ENCODE measurements at regions not wholly inside any gene's neighbourhood (a gene's known extent, or its start where the extent isn't known, plus 50 kb on each side); places are given as distances from the start of the nearest gene placed in this dataset.
"Not testable (repeated sequence)": the region's sequence is repeated elsewhere in the genome, so short reads cannot be mapped to it uniquely, and the experiment has no call there.

DNA sequence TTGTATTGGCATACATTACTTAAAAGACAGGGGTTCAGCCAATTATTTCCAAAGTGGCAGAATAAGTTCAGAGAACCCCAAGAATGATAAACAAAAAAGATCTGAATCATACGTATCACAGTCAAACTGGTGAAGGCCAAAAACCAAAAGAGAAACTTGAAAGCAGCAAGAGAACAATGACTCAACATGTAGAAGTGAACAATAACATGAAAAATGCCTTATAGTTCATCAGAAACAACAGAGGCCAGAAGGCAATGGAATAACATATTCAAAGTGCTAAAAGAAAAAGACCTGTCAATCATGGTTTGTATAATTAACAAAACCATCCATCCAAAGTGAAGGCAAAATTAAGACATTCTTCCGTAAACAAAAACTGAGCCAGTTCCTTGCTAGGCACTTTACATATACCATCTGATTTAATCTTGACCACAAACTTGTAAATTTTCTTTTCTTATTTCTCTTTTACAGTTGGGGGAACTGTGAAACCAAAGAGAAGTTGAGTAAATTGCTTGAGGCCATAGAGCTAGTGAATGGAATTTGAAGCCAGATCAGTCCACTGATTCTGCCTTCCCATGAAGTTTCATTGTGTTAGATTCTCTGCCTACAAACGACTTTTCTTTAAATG is 232.1 kb upstream of the SEL1L start:
- no peak for DNase-seq

DNA sequence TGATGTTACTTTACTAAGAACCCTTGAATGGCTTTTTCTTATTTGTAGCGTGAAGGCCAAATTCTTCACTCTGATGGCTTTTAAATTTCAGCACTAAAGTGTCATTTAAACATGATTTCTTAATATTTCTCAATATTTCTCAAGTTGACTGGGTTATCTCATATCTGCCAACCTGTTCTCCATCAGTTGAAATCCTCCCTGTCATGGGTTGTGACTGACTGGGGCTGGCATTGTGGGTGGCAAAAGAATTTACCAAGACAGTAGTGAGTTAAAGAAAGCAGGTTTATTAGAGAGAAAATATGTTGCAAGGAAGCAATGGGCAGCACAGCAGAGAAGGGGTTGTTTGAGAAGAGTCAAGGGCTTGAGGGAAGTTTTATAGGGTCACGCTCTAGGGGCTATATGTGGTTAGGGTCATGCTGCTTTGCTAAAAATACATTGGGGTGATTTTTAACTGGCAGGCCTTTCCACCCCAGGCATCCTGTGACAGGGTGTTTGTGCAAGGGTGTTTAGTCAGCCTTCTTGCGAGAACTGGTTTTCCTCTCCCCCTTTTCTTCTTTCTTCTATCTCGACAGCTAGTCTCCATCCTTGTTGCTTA is 232.8 kb upstream of the SEL1L start:
- DNase-seq, result no peak

DNA sequence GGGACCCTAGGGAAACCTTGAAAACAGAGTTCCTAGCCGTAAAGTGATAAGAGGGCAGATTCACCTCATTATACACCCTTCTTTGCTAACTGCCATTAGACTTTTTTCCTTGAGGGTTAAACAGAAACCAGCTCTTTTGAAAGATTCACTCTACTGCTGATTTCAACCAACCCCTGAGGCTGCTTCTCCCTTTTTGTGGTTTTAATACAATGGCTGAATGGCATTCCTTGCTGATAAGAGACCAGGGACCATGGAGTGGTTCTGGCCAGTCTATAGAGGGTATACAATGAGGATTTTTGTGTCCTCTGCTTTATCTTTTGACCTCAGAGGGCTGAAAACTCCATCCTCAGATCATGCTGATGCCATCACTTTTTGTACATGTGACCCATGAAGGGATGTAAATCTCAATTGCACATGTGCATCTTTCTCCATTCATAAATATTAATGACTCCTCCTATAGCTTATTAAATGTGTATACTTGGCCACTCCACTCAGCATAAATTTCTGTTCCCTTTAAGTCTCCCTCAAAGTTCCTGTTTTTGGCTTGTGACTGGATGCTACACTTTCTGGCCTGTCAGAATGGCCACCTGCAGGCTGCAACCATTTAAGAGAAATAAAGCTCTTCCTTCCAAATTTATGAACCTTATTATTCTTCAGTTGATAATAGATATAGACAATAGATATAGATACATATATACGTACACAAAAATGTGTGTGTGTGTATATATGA is 233.8 kb upstream of the SEL1L start:
- DNase-seq, result no peak

DNA sequence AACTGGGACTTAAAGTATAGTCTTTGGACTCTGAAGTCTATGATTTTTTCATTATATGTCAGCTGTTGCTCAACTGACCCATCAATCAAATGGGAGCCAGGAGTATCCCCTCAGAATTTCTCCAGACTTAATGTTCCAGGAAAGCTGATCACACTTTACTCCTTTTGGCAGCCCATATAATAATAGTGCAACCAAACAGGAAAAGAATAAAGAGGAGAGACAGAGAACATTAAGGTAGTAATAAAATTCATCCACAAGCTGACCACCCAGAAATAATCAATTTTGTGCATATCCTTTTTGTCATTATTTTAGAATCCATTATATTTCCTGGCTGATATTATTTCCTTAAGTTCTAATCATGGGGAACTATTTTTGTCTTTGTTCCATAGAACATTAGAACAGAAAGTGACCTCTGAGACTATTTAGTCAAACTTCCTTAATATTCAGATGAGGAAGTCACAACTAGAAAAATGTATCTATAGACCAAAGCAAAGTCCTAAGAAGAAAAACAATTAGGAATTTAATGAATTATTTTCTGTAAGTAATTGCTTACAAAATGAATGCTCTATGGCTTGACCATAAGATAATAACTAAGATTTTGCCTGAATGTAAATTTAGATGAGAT is 238.1 kb upstream of the SEL1L start:
- DNase-seq, result no peak

DNA sequence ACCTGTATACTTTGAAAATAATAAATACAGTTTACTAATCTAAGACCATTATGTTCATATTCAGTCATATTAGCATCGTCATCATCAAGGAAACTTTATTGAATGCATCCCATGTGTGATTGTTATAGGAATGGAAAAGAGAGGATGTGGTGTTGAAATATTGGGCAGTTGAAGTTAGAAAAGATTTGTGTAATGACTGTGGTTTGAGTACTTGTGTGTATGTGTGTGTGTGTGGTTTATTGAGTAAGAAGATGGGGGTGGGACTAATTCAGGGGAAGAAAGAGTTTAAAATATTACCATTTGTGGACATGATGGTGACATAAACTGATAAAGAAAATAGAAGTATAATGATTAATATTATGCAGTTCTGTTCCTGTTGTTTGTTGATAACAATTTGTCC is 238.7 kb upstream of the SEL1L start:
- DNase-seq, result no peak

DNA sequence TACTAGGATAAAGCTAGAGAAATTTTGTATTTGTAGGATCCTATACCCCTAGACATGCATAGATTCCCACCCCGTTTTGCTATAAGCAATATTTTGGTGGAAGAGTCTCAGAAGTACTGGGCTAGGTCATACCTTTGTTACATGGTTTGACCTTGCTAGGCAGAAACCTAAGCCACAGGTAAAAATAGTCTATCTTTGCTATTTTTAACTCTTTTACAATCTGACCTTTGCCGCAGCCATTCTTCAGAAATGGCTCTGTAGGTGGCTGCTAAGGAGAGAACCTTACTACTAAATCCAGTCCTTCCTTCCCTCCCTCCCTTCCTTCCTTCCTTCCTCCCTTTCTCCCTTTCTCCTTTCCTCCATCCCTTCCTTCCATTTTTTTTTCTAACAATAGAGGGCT is 242.9 kb upstream of the SEL1L start:
- DNase-seq, result no peak

DNA sequence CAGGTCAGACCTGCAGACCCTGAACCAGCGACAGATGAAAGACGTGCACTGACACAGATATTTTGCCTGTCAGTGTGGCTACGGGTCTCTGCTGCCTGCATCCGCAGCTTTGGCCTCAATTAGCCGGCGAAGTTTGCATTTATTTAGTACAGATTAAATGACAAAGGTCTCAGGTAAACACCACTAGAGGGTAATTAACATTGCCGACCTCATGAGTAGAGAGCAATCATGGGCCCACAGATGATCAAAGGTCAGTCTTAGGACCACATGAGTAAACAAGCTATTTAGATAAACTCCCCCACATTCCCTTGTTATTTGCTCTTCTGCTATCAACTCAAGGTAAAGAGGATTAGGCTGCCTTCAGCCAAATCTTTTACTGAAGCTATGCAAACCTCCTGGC is 248.1 kb upstream of the SEL1L start:
- not testable (repeated sequence) for DNase-seq

DNA sequence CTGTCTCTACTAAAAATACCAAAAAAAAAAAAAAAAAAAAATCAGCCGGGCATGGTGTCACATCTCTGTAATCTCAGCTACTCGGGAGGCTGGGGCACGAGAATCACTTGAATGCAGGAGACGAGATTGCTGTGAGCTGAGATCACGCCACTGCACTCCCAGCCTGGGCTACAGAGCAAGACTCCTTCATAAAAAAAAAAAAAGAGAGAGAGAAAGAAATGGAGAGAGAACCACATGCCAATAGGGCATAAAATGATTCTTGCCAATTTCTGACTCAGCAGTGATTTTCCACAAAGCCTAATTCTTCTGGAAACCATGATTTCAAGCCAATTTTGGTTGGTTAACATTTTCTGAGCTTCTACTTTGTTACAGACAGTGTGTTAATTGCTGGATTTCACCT is 250.4 kb upstream of the SEL1L start:
- DNase-seq, result no peak

DNA sequence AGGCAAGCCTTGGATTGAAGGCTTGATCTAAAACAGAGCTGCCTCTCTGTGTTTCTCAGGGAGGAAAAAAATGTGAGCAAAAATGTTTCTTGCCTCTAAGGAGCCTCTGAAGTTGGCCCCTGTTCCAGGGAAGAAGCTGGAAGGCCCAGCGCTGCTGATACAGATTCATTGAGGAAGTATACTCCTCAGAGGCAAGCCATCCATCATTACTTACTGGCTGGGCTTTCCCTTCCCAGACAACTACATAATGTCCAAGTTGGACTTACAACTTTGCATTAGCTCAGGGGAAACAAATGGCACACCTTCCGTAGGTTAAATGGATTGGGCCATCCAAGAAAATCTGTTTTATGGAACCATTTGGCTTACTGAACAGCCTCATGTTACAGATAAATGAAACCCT is 263.7 kb upstream of the SEL1L start:
- DNase-seq, result no peak

DNA sequence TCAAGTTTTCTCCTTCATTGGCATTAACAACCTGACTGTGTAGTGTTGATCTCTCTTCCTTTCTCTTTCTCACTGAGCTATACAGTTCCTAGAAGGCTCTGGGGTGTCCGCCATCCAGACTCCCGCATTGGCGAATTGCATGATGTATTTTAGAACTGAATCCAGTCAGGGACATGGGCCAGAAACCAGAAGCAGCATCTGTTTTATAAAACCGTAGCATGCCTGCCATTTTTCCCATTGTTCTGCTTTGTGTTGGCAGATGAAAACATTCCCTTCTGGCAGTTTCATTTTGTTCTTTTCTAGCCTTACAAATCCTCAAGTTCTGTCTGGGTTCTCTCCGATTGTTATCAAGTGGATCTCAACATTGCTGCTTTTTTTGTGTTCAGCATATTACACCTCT is 268.3 kb upstream of the SEL1L start:
- DNase-seq, result no peak

DNA sequence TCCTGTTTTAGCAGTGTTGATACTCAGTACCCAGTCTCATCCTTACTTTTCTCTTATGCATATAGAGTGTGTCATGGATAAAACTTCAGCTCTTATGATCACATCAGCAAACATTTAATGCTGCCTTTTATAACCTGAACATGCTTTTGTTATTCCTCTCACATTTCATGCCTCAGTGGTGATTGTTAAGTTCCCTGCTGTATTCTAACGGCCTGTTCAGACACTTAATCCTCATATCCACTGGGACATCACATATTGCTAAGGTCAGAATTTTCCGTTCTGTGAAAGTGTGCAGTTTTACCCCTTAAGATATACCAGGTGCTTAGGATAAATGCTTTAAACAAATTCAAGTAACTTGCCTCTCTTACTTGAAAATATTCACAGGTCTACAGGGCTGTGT is 268.7 kb upstream of the SEL1L start:
- DNase-seq, result no peak

DNA sequence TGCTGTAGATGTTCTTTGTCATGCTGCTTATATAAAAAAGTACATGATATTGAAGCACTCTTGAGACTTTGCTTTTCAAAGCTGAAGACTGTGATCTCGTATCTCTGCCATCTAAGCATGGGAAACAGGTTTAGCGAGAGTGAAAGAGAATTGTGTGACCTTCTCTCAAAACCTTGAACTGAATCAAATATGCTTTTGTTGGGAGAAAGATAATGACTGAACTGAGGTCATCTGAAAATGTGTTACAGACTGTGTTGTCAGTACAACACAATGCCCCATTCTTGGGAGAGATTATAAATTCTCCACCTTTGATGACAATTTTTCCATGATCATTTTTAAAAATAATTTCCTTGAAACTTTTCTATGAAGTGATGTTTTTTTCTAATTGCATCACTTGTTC is 272.1 kb upstream of the SEL1L start:
- DNase-seq, result no peak

DNA sequence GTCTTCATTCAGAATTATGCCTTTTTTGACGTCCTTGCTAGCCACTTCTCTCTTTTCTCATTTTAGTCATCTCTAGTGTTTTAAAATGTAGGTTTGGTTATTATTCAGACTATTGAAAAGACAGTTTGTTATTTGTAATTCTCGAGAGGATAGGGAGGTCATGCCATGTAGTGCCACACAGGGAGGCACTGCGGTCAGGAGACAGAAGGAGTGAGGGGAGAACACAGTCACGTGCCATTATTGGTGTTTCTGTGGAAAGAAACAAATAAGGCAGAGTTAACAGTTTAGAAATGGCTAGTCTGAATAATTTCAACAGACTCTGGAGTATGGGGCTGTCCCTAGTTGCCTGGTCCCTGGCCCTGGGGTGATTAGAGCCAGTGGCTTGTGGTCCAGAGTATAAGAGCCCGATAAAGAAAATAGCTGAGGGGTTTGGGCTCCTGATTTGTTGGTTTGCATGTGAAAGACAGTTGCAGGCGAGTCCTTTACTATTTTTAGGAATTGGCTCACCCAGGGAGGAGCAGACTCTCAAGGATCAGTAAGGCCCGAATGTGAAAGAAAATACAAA is 278.1 kb upstream of the SEL1L start:
- no peak for DNase-seq

DNA sequence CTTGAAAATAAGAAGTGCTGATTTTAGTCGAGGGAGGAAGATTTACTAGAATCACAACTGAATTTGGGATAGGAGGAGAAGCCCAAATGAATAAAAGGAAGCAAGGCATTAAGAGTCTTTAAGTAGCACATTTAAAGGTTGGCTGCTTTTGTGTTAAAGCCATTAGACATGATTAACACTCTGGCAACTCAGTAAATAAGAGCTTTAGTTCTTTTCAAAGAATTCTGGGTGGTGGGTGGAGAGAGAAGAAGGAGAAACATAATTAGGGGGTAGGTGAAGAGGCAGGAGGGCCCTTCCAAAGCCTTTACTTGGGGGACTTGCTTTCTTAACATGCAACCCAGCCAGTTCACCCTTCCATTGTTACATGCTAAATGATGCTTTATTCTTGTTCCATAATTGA is 284.6 kb upstream of the SEL1L start:
- DNase-seq, result no peak

DNA sequence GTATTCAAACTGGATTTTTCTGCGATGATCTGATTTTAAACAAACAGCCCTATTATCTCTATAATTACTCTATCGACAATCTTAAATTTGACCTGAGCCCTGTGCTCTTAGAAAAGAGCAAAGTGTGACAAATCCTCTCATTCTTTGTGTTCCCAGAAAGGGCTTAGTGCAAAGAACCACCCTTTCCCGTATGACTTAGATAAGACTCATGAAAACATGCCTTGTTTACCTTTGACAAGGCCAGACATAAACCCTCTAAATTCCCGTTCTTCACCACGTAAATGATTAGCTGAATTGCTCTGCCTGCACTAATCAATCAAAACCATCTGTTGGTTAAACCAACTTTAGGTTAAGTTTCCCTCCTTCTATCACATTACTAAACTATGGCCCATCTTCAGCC is 285.7 kb upstream of the SEL1L start:
- DNase-seq, result no peak

DNA sequence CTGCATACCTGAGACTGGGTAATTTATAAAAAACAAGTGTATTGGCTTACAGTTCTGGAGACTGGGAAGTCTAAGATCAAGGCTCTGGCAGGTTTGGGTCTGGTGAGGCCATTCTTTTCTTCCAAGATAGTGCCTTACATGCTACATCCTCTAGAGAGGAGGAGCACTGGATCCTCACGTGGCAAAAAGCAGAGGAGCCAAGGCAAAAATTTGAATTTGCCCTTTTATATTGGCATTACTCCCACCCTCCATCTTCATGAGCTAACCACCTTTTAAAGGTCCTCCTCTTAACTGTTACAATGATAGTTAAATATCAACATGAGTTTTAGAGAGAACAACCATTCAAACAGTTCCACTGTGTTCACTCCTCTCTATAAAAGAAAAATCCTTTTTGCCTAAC is 286.3 kb upstream of the SEL1L start:
- no peak for DNase-seq

DNA sequence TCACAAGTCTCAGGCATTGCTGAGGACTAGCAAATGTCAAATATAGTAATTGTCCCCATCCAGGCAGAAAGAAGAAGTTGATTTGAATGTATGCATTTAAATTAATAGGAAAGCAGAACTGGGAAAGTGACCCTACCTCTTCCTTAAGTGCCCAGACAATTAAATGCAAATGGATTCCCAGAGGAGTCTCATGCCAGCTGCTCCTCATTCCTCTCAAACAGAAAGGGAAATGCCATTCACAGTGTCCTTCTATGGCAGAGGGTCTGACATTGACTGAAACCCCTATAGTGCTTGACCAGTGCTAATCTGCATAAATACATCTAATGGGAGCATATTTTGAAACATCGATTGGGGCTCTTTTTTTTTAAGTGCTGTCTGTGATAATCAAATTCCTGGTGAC is 292.4 kb upstream of the SEL1L start:
- DNase-seq, result no peak

DNA sequence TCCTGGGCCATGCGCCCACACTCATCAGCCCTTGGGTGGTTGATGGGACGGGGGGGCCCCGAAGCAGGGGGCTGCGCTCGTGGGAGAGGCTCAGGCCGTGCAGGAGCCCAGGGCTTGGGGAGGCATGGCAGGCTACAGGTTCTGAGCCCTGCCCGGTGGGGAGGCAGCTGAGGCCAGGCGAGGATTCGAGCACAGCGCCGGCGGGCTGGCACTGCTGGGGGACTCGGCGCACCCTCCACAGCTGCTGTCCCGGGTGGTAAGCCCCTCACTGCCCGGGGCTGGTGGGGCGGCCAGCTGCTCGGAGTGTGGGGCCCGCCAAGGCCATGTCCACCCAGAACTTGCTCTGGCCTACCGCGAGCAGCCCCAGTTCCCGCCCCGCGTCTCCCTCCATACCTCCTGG is 295.8 kb upstream of the SEL1L start:
- DNase-seq, result no peak

DNA sequence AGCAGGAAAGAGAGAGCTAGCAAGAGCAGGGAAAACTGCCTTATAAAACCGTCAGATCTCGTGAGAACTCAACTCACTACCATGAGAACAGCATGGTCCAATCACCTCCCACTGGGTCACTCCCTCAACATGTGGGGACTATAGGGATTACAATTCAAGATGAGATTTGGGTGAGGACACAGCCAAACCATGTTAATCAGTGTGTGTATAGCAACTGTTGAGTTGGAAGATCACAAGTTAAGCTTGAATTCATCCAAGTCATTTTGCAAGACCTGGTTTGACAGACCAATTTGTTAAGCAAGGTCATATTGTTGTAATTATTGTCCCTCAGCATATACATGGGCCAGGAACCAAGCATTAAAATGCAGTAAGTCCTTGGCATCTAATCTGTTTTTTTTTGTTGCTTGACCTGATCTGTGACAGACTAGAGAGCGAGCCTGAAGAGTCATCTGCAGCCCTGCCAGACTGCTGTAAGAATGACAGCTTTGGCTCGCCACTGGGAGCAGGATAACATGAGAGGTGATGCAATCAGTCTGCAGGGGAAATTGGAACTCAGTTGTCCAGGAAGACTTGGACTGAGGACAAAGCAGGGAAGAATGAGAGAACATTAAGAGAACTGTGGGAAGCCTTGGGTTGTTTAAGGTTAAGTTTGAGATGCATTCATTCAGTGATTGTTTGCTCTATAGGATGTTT is 297.6 kb upstream of the SEL1L start:
- DNase-seq, result no peak

DNA sequence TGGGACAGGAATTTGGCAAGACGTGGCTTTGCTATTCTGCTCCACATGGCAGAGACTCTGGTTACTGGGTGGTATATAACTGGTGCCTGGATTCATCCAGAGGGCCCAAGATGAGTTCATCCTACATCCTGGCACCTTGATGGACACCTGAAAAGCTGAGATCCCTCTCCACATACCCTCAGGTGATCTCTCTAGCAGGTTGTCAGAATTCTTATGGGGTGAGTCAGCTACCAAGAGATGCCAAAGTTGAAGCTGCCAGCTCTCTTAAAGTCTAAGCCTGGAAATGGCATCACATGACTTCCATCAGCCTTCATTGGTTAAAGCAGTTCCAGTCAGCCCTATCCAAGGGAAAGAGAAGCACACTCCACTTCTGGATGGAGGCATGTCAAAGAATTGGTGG is 300.7 kb upstream of the SEL1L start:
- no peak for DNase-seq

DNA sequence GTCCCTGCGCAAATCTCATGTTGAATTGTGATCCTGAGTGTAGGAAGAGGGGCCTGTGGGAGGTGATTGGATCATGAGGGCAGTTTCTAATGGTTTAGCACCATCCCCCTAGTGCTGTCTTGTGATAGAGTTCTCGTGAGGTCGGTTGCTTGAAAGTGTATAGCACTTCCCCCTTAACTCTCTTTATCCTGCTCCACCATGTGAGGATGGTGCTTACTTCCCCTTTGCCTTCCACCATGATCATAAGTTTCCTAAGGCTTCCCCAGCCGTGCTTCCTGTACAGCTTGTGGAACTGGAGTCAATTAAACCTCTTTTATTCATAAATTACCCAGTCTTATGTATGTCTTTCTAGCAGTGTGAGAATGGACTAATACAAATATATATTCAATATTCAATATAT is 303.7 kb upstream of the SEL1L start:
- DNase-seq, result no peak

DNA sequence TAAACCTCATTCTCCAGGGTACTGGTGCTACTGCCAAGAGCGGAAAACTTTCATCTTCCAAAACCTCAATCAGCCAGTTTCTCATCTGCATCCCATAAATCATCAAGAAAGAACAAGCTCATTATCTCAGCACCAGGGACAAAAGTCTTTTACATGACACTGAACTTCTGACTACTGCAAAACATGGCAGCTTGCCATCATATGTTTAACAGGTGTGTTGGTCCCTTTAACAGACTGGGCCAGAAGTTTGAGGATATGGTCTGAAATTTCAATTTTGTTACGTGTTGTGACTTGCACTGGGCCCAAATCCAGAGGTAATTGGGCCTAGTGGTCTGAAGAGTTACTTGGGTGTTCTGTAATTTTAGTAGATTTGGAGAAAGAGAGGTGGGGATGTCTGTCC is 305.4 kb upstream of the SEL1L start:
- DNase-seq, result no peak

DNA sequence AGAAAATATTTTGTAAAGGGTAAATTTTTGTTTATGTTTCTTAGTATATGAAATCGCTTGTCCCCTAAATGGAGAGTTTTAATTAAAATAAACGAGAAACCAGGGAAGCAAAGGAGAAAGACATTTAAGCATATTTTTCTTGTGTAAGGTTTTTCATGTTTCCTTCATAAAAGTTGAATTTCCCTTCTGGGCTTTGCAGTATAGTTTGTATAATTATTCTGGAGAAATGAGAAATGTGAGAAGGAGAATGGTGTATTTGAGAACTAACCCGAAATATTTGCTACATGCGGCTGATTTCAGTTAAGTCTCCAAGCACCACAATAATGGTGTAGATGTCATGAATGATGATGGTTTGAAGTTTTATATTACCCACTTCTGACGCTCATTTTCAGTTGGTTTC is 307.7 kb upstream of the SEL1L start:
- DNase-seq, result no peak
